ENCODE measurements at regions not wholly inside any gene's neighbourhood (a gene's known extent, or its start where the extent isn't known, plus 50 kb on each side); places are given as distances from the start of the nearest gene placed in this dataset.

- TF ChIP-seq EZH2 (IDR thresholded peaks at IDR 0.05; ENCODE audit: borderline replicate concordance, low read depth, low read length, severe bottlenecking): no peak
- no peak for TF ChIP-seq CTCF (IDR thresholded peaks at IDR 0.05; ENCODE audit: borderline replicate concordance, extremely low read depth, low read length, poor library complexity, severe bottlenecking)
These were observed 112.9 kb upstream of the ANK3 start for GRCh38 chr10:60502621-60503020.

All from DND-41 (cell line).